HepG2 (cell line): ENCODE measurements at regions not wholly inside any gene's neighbourhood (a gene's known extent, or its start where the extent isn't known, plus 50 kb on each side); places are given as distances from the start of the nearest gene placed in this dataset.

Experiments
- BRD4 ChIP-seq: sonication (generic); formaldehyde crosslinking; IDR thresholded peaks from 2 replicates; pipeline ENCODE4 v1.4.0; 2020; ENCODE audit warnings: missing genetic modification reagents
- GATAD1 ChIP-seq: IDR thresholded peaks from 2 replicates; pipeline ENCODE4 v1.6.1; 2016; ENCODE audit warnings: missing genetic modification reagents, missing compliant biosample characterization
- HHEX ChIP-seq: IDR thresholded peaks from 2 replicates; pipeline ENCODE4 v1.6.1; 2016; ENCODE audit warnings: control low read depth
- KDM3A ChIP-seq: IDR thresholded peaks from 2 replicates; pipeline ENCODE4 v1.6.1; 2018; ENCODE audit warnings: low read depth, missing compliant biosample characterization
- MIER3 ChIP-seq: IDR thresholded peaks from 2 replicates; pipeline ENCODE4 v1.6.1; 2016; ENCODE audit warnings: missing compliant biosample characterization, borderline replicate concordance
- NCOR1 ChIP-seq: fragments of 200-600 bp; sonication (generic); IDR thresholded peaks from 2 replicates; pipeline ENCODE4 v1.7.0; 2017; ENCODE audit warnings: antibody characterized with exemption, low read length, borderline replicate concordance
- NFIB ChIP-seq: sonication (generic); formaldehyde crosslinking; IDR thresholded peaks from 2 replicates; pipeline ENCODE4 v1.9.0; 2021; ENCODE audit warnings: missing genetic modification reagents, mild to moderate bottlenecking, borderline replicate concordance
- SMAD1 ChIP-seq: sonication (generic); formaldehyde crosslinking; IDR thresholded peaks from 2 replicates; pipeline ENCODE4 v1.4.0; 2020; ENCODE audit warnings: missing genetic modification reagents, low read depth, mild to moderate bottlenecking, borderline replicate concordance
- SMAD3 ChIP-seq: sonication (generic); formaldehyde crosslinking; IDR thresholded peaks from 2 replicates; pipeline ENCODE4 v1.4.0; 2020; ENCODE audit warnings: missing genetic modification reagents
- SRSF1 ChIP-seq: fragments of 200-400 bp; formaldehyde crosslinking; optimal IDR thresholded peaks from 2 replicates; pipeline ENCODE3; 2017; ENCODE audit warnings: mild to moderate bottlenecking, low read depth, low read length, moderate library complexity
- TAF1 ChIP-seq: sonication (generic); formaldehyde crosslinking; IDR thresholded peaks from 2 replicates; pipeline ENCODE4 v1.4.0; 2020; ENCODE audit warnings: missing genetic modification reagents
- ZBTB7B ChIP-seq: sonication (generic); formaldehyde crosslinking; IDR thresholded peaks from 2 replicates; pipeline ENCODE4 v1.4.0; 2020; ENCODE audit warnings: missing genetic modification reagents
- ZMYM3 ChIP-seq: sonication (generic); formaldehyde crosslinking; IDR thresholded peaks from 2 replicates; pipeline ENCODE4 v1.5.1; 2020; ENCODE audit warnings: mild to moderate bottlenecking, missing genetic modification reagents
- ZNF274 ChIP-seq: sonication (generic); formaldehyde crosslinking; IDR thresholded peaks from 2 replicates; pipeline ENCODE4 v1.5.1; 2020; ENCODE audit warnings: mild to moderate bottlenecking, missing genetic modification reagents
- ZNF564 ChIP-seq: sonication (generic); formaldehyde crosslinking; IDR thresholded peaks from 2 replicates; pipeline ENCODE4 v1.8.1; 2023; ENCODE audit warnings: mild to moderate bottlenecking, missing genetic modification reagents
- ZNF670 ChIP-seq: sonication (generic); formaldehyde crosslinking; IDR thresholded peaks from 2 replicates; pipeline ENCODE4 v1.8.0; 2022; ENCODE audit warnings: mild to moderate bottlenecking, missing genetic modification reagents, borderline replicate concordance
- ZNF766 ChIP-seq: sonication (generic); formaldehyde crosslinking; IDR thresholded peaks from 2 replicates; pipeline ENCODE4 v1.5.0; 2020; ENCODE audit warnings: missing genetic modification reagents, borderline replicate concordance
- ZNF788 ChIP-seq: sonication (generic); formaldehyde crosslinking; IDR thresholded peaks from 2 replicates; pipeline ENCODE4 v1.5.0; 2020; ENCODE audit warnings: mild to moderate bottlenecking, missing genetic modification reagents, borderline replicate concordance
- ZNF839 ChIP-seq: sonication (generic); formaldehyde crosslinking; IDR thresholded peaks from 2 replicates; pipeline ENCODE4 v1.4.0; 2020; ENCODE audit warnings: missing genetic modification reagents, mild to moderate bottlenecking, borderline replicate concordance
- TF ChIP-seq, protein P1 (sequence below): sonication (generic); formaldehyde crosslinking; IDR thresholded peaks from 2 replicates; pipeline ENCODE4 v1.4.0; 2020; ENCODE audit warnings: missing genetic modification reagents, borderline replicate concordance
- TF ChIP-seq, protein P2 (sequence below): sonication (generic); formaldehyde crosslinking; conservative IDR thresholded peaks from 2 replicates; pipeline ENCODE4 v1.4.0; 2020; ENCODE audit warnings: missing genetic modification reagents
- TF ChIP-seq, protein P3 (sequence below): sonication (generic); formaldehyde crosslinking; IDR thresholded peaks from 2 replicates; pipeline ENCODE4 v1.4.0; 2020; ENCODE audit warnings: missing genetic modification reagents; ENCODE audit errors: not compliant biosample characterization
- TF ChIP-seq, protein P4 (sequence below): sonication (generic); formaldehyde crosslinking; IDR thresholded peaks from 2 replicates; pipeline ENCODE4 v1.8.0; 2022; ENCODE audit warnings: missing genetic modification reagents, mild to moderate bottlenecking, borderline replicate concordance

DNA sequence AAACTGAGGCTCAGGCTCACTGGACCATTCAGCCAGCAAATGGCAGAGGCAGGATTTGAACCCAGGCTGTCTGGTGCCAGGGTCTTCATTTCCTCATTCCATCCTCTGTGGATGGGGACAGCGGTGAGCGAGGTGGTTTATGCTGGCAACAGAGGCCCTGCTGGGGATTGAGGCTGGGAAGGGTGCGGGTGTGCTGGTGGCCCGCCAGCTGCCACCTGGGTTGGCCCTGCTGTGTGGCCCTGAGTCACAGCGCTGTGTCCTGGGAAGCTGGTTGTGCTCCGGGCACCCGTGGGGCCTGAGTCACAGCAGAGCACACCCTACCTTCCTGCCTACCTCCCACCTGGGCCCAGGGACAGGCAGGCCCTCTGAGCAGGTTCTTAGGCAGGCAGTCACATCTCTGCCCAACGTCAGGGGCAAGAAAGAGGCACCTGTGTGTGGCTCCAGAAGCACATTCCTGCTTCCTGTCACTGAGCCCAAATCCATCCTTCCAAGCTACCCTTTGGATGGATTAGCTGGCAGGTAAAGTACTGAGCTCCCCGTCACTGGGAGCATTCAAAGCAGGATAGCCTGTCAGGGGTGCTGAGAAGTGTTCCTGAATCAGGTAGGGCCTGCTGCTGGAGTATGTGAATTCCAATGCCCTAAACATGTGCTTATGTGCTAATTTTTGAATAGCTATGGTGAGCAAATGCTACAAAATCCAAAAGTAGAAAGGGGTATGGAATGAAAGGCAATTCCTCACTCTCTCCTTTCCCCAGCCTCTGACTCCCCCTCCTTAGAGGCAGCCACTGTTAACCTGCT, 53.9 kb downstream of the CEBPB start (continued):
- no peak for TF ChIP-seq GATAD1 (CRISPR knock-in tag)
- TF ChIP-seq ZNF788 (CRISPR knock-in tag), result peak; percentile 39; the same call in 1 of the 2 replicates
- TF ChIP-seq ZNF766 (CRISPR knock-in tag), result no peak
- TF ChIP-seq NCOR1, result no peak
- peak; percentile 94 for TF ChIP-seq ZMYM3 (CRISPR knock-in tag)
- no peak for TF ChIP-seq SRSF1
- TF ChIP-seq, protein P1, sequence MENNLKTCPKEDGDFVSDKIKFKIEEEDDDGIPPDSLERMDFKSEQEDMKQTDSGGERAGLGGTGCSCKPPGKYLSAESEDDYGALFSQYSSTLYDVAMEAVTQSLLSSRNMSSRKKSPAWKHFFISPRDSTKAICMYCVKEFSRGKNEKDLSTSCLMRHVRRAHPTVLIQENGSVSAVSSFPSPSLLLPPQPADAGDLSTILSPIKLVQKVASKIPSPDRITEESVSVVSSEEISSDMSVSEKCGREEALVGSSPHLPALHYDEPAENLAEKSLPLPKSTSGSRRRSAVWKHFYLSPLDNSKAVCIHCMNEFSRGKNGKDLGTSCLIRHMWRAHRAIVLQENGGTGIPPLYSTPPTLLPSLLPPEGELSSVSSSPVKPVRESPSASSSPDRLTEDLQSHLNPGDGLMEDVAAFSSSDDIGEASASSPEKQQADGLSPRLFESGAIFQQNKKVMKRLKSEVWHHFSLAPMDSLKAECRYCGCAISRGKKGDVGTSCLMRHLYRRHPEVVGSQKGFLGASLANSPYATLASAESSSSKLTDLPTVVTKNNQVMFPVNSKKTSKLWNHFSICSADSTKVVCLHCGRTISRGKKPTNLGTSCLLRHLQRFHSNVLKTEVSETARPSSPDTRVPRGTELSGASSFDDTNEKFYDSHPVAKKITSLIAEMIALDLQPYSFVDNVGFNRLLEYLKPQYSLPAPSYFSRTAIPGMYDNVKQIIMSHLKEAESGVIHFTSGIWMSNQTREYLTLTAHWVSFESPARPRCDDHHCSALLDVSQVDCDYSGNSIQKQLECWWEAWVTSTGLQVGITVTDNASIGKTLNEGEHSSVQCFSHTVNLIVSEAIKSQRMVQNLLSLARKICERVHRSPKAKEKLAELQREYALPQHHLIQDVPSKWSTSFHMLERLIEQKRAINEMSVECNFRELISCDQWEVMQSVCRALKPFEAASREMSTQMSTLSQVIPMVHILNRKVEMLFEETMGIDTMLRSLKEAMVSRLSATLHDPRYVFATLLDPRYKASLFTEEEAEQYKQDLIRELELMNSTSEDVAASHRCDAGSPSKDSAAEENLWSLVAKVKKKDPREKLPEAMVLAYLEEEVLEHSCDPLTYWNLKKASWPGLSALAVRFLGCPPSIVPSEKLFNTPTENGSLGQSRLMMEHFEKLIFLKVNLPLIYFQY (CRISPR knock-in tag), result no peak
- TF ChIP-seq BRD4 (CRISPR knock-in tag), result no peak
- TF ChIP-seq, protein P2, sequence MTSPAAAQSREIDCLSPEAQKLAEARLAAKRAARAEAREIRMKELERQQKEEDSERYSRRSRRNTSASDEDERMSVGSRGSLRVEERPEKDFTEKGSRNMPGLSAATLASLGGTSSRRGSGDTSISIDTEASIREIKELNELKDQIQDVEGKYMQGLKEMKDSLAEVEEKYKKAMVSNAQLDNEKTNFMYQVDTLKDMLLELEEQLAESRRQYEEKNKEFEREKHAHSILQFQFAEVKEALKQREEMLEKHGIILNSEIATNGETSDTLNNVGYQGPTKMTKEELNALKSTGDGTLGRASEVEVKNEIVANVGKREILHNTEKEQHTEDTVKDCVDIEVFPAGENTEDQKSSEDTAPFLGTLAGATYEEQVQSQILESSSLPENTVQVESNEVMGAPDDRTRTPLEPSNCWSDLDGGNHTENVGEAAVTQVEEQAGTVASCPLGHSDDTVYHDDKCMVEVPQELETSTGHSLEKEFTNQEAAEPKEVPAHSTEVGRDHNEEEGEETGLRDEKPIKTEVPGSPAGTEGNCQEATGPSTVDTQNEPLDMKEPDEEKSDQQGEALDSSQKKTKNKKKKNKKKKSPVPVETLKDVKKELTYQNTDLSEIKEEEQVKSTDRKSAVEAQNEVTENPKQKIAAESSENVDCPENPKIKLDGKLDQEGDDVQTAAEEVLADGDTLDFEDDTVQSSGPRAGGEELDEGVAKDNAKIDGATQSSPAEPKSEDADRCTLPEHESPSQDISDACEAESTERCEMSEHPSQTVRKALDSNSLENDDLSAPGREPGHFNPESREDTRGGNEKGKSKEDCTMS (CRISPR knock-in tag), result no peak
- no peak for TF ChIP-seq KDM3A (CRISPR knock-in tag)
- TF ChIP-seq ZBTB7B (CRISPR knock-in tag), result no peak
- no peak for TF ChIP-seq ZNF839 (CRISPR knock-in tag)
- TF ChIP-seq ZNF670, result no peak
- TF ChIP-seq, protein P3, sequence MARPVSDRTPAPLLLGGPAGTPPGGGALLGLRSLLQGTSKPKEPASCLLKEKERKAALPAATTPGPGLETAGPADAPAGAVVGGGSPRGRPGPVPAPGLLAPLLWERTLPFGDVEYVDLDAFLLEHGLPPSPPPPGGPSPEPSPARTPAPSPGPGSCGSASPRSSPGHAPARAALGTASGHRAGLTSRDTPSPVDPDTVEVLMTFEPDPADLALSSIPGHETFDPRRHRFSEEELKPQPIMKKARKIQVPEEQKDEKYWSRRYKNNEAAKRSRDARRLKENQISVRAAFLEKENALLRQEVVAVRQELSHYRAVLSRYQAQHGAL (CRISPR knock-in tag), result no peak
- TF ChIP-seq MIER3, result no peak
- no peak for TF ChIP-seq SMAD1 (CRISPR knock-in tag)
- no peak for TF ChIP-seq NFIB
- TF ChIP-seq, protein P4, sequence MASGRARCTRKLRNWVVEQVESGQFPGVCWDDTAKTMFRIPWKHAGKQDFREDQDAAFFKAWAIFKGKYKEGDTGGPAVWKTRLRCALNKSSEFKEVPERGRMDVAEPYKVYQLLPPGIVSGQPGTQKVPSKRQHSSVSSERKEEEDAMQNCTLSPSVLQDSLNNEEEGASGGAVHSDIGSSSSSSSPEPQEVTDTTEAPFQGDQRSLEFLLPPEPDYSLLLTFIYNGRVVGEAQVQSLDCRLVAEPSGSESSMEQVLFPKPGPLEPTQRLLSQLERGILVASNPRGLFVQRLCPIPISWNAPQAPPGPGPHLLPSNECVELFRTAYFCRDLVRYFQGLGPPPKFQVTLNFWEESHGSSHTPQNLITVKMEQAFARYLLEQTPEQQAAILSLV (CRISPR knock-in tag), result no peak
- TF ChIP-seq HHEX (CRISPR knock-in tag), result no peak
- TF ChIP-seq ZNF274 (CRISPR knock-in tag), result no peak
- no peak for TF ChIP-seq TAF1 (CRISPR knock-in tag)
- TF ChIP-seq SMAD3 (CRISPR knock-in tag), result no peak
- TF ChIP-seq ZNF564 (CRISPR knock-in tag), result no peak
